NB4 (cell line): ENCODE measurements at regions not wholly inside any gene's neighbourhood (a gene's known extent, or its start where the extent isn't known, plus 50 kb on each side); places are given as distances from the start of the nearest gene placed in this dataset.

Experiments used
- POLR2A ChIP-seq: IDR thresholded peaks from 2 replicates; pipeline ENCODE4 v1.6.1; 2011; ENCODE audit warnings: mild to moderate bottlenecking; ENCODE audit not compliant: insufficient read length; ENCODE audit errors: extremely low read depth
- TF ChIP-seq, protein P1 (sequence below): IDR thresholded peaks from one replicate; pipeline ENCODE4 v1.5.1; 2012; ENCODE audit warnings: low read depth, low read length
- TF ChIP-seq, protein P2 (sequence below): IDR thresholded peaks from 2 replicates; pipeline ENCODE4 v1.6.1; 2011; ENCODE audit warnings: low read depth, low read length

DNA sequence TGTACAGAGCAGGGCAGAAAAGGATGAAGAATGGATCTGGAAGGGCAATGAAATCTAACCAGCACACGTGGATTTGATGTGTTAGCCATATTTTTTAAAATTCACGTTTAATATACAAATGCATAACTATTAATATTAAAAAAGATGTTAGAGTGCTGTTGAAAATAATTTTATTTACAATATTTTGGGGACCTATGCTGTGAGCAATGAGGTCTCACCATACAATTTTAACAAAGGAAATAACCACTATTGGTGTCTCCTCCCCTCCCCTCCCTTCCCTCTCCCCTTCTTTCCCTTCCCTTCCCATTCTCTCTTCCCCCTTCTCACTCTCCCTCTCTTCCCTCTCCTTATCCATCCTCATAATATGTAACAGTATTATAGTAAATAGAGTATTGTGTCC lies 64.2 kb upstream of the GPR139 start:
- TF ChIP-seq, protein P1, sequence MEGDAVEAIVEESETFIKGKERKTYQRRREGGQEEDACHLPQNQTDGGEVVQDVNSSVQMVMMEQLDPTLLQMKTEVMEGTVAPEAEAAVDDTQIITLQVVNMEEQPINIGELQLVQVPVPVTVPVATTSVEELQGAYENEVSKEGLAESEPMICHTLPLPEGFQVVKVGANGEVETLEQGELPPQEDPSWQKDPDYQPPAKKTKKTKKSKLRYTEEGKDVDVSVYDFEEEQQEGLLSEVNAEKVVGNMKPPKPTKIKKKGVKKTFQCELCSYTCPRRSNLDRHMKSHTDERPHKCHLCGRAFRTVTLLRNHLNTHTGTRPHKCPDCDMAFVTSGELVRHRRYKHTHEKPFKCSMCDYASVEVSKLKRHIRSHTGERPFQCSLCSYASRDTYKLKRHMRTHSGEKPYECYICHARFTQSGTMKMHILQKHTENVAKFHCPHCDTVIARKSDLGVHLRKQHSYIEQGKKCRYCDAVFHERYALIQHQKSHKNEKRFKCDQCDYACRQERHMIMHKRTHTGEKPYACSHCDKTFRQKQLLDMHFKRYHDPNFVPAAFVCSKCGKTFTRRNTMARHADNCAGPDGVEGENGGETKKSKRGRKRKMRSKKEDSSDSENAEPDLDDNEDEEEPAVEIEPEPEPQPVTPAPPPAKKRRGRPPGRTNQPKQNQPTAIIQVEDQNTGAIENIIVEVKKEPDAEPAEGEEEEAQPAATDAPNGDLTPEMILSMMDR, result no peak
- no peak for TF ChIP-seq POLR2A
- TF ChIP-seq, protein P2, sequence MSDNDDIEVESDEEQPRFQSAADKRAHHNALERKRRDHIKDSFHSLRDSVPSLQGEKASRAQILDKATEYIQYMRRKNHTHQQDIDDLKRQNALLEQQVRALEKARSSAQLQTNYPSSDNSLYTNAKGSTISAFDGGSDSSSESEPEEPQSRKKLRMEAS, result no peak
